DOHH2 (cell line): ENCODE measurements at regions not wholly inside any gene's neighbourhood (a gene's known extent, or its start where the extent isn't known, plus 50 kb on each side); places are given as distances from the start of the nearest gene placed in this dataset.

Experiments used
- H3F3A ChIP-seq: fragments of 200-600 bp; sonication (generic), shearing (Covaris generic); 2 replicates; pipeline ENCODE4 v1.6.0; 2016; ENCODE audit warnings: antibody characterized with exemption, mild to moderate bottlenecking; ENCODE audit not compliant: control insufficient read depth, insufficient read depth
- H3K27ac ChIP-seq: fragments of 200-600 bp; sonication (generic); 2 replicates; pipeline ENCODE4 v1.5.1; 2014; ENCODE audit warnings: low read depth, mild to moderate bottlenecking, low read length, moderate library complexity
- H3K27me3 ChIP-seq: fragments of 200-600 bp; sonication (generic); 2 replicates; pipeline ENCODE4 v1.6.1; 2014; ENCODE audit warnings: mild to moderate bottlenecking, low read length, mixed read lengths; ENCODE audit not compliant: control insufficient read depth
- H3K36me3 ChIP-seq: fragments of 200-600 bp; sonication (generic); 2 replicates; pipeline ENCODE4 v1.6.1; 2014; ENCODE audit warnings: mild to moderate bottlenecking, low read length, moderate library complexity, mixed read lengths; ENCODE audit not compliant: control insufficient read depth
- H3K4me1 ChIP-seq: fragments of 200-600 bp; sonication (generic); 2 replicates; pipeline ENCODE4 v1.6.1; 2014; ENCODE audit warnings: mild to moderate bottlenecking, low read length, mixed read lengths; ENCODE audit not compliant: control insufficient read depth
- H3K4me2 ChIP-seq: fragments of 200-600 bp; sonication (generic); 2 replicates; pipeline ENCODE4 v1.6.0; 2014; ENCODE audit warnings: mild to moderate bottlenecking, low read length, moderate library complexity
- H3K4me3 ChIP-seq: fragments of 200-600 bp; sonication (generic); 2 replicates; pipeline ENCODE4 v1.5.1; 2014; ENCODE audit warnings: mild to moderate bottlenecking, low read length, mixed read lengths
- H3K79me2 ChIP-seq: fragments of 200-600 bp; sonication (generic); 2 replicates; pipeline ENCODE4 v1.6.1; 2014; ENCODE audit warnings: mild to moderate bottlenecking, low read length, mixed read lengths; ENCODE audit not compliant: control insufficient read depth
- H3K9me2 ChIP-seq: fragments of 200-600 bp; sonication (generic); replicated peaks from 2 replicates; pipeline ENCODE4 v1.6.1; 2014; ENCODE audit warnings: mild to moderate bottlenecking, low read length, mixed read lengths; ENCODE audit not compliant: control insufficient read depth
- H3K9me3 ChIP-seq: fragments of 200-600 bp; sonication (generic); 2 replicates; pipeline ENCODE4 v1.6.1; 2014; ENCODE audit warnings: antibody characterized with exemption, low read length, mixed read lengths; ENCODE audit not compliant: control insufficient read depth, insufficient read depth
- H4K20me1 ChIP-seq: fragments of 200-600 bp; sonication (generic); 2 replicates; pipeline ENCODE4 v1.6.0; 2014; ENCODE audit warnings: low read depth, mild to moderate bottlenecking, antibody characterized with exemption, low read length, moderate library complexity; ENCODE audit not compliant: control insufficient read depth, insufficient read depth
- EZH2phosphoT487 ChIP-seq: fragments of 200-600 bp; sonication (generic); IDR thresholded peaks from 2 replicates; pipeline ENCODE4 v1.6.1; 2017; ENCODE audit warnings: borderline replicate concordance, mild to moderate bottlenecking, antibody characterized with exemption, low read length, moderate library complexity, mixed read lengths
- TF ChIP-seq, protein P1 (sequence below): fragments of 200-600 bp; sonication (generic); IDR thresholded peaks from one replicate; pipeline ENCODE4 v1.5.1; 2014; ENCODE audit warnings: antibody characterized with exemption, mild to moderate bottlenecking, low read depth, low read length; ENCODE audit not compliant: poor library complexity, severe bottlenecking

GRCh38 chr2:186949726-186950256 is 100.8 kb upstream of the ZSWIM2 start:
- H3K27ac ChIP-seq, result no peak overlapping the region
- H3K4me2 ChIP-seq, result no peak overlapping the region
- H3K9me2 ChIP-seq, result no peaks in the 10 kb centered on the region

DNA sequence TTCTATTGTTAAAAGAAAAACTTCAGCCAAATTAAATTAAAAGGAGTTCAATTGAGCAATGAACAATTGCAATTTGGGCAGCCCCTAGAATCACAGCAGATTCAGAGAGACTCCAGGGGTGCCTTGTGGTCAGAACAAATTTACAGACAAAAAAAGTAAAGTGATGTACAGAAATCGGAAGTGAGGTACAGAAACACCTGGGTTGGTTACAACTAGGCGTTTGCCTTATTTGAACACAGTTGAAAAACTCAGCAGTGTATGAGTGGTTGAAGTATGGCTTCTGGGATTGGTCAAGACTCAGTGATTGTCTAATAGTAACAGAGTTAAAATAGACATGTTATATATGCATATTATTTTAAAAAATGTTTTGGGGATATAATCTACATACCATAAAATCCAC is 98.5 kb upstream of the ZSWIM2 start:
- H3F3A ChIP-seq, result no peaks in the 10 kb centered on the region
- H3K9me3 ChIP-seq, result no peaks in the 10 kb centered on the region
- no peak overlapping the region for H3K4me3 ChIP-seq
- no peaks in the 10 kb centered on the region for H3K9me2 ChIP-seq
- H3K4me1 ChIP-seq, result no peaks in the 10 kb centered on the region
- H3K79me2 ChIP-seq, result no peaks in the 10 kb centered on the region
- H3K27me3 ChIP-seq, result no peaks in the 10 kb centered on the region
- no peak overlapping the region for H3K27ac ChIP-seq
- no peaks in the 10 kb centered on the region for H4K20me1 ChIP-seq
- no peak overlapping the region for H3K4me2 ChIP-seq
- H3K36me3 ChIP-seq, result no peaks in the 10 kb centered on the region
- TF ChIP-seq EZH2phosphoT487, result no peak
- TF ChIP-seq, protein P1, sequence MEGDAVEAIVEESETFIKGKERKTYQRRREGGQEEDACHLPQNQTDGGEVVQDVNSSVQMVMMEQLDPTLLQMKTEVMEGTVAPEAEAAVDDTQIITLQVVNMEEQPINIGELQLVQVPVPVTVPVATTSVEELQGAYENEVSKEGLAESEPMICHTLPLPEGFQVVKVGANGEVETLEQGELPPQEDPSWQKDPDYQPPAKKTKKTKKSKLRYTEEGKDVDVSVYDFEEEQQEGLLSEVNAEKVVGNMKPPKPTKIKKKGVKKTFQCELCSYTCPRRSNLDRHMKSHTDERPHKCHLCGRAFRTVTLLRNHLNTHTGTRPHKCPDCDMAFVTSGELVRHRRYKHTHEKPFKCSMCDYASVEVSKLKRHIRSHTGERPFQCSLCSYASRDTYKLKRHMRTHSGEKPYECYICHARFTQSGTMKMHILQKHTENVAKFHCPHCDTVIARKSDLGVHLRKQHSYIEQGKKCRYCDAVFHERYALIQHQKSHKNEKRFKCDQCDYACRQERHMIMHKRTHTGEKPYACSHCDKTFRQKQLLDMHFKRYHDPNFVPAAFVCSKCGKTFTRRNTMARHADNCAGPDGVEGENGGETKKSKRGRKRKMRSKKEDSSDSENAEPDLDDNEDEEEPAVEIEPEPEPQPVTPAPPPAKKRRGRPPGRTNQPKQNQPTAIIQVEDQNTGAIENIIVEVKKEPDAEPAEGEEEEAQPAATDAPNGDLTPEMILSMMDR, result no peak

More at GRCh38 chr2:186949726-186950256, 100.8 kb upstream of the ZSWIM2 start:
- no peaks in the 10 kb centered on the region for H3K27me3 ChIP-seq
- H3F3A ChIP-seq, result no peaks in the 10 kb centered on the region
- H4K20me1 ChIP-seq, result no peaks in the 10 kb centered on the region
- H3K79me2 ChIP-seq, result no peaks in the 10 kb centered on the region
- no peaks in the 10 kb centered on the region for H3K36me3 ChIP-seq
- no peak overlapping the region for H3K4me3 ChIP-seq
- TF ChIP-seq, protein P1, result no peak
- TF ChIP-seq EZH2phosphoT487, result no peak
- no peaks in the 10 kb centered on the region for H3K9me3 ChIP-seq
- H3K4me1 ChIP-seq, result no peaks in the 10 kb centered on the region

DNA sequence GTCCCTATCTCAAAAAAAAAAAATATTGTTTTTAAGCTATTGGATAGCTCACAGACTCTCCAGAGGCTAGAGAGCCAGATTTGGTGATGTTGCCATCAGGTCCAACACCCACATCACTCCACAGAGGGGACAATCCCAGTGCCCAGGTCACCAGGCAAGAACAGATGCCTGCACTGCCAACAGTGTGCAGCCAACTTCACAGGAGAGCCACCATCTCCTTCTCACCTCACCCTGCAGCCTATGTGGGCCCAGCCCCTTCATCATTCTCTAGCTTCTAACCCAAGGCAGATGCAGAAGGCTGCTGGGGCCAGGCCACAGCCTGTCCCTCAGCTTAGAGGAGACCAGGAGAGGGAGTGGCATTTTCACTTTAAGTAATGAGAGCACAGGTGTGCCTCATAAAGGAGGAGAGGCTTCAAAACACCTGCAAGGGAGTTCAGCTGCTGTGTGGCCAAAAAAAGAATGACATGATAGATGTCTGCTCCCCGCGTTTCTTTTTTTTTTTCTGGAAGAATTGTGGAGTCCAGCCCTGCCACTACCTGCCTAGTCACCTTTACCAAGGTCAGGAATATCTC is 98.0 kb upstream of the ZSWIM2 start:
- no peaks in the 10 kb centered on the region for H3K27me3 ChIP-seq
- no peak overlapping the region for H3K4me3 ChIP-seq
- H3K4me1 ChIP-seq, result no peaks in the 10 kb centered on the region
- TF ChIP-seq, protein P1, result no peak
- no peak for TF ChIP-seq EZH2phosphoT487
- H3K9me3 ChIP-seq, result no peaks in the 10 kb centered on the region
- H3K36me3 ChIP-seq, result no peaks in the 10 kb centered on the region
- H3K9me2 ChIP-seq, result no peaks in the 10 kb centered on the region
- H3K79me2 ChIP-seq, result no peaks in the 10 kb centered on the region
- H3F3A ChIP-seq, result no peaks in the 10 kb centered on the region
- no peak overlapping the region for H3K27ac ChIP-seq
- no peaks in the 10 kb centered on the region for H4K20me1 ChIP-seq
- H3K4me2 ChIP-seq, result no peak overlapping the region
